Kidney (tissue), 13 donors: ENCODE measurements at regions not wholly inside any gene's neighbourhood (a gene's known extent, or its start where the extent isn't known, plus 50 kb on each side); places are given as distances from the start of the nearest gene placed in this dataset.
"Not testable (repeated sequence)": the region's sequence is repeated elsewhere in the genome, so short reads cannot be mapped to it uniquely, and the experiment has no call there.

Source experiments
- DNase-seq, 5 donors: peaks; one replicate each; pipeline ENCODE4 v3.0.0-alpha.2; 2013 to 2020
- FAIRE-seq: peaks from 2 replicates; lab custom pipeline; 2012; peaks lifted over from hg19 to GRCh38; lab: Jason Lieb, UNC
- H3K27ac ChIP-seq, 2 donors: one replicate each; pipeline ENCODE4 v1.7.0; 2013; ENCODE audit warnings: low read depth in 2 of 2, low read length in 2 of 2, inconsistent platforms in 1 of 2
- H3K27me3 ChIP-seq: one replicate; pipeline ENCODE4 v1.7.1; 2013; ENCODE audit warnings: low read length, inconsistent platforms; ENCODE audit not compliant: control insufficient read depth, insufficient read depth
- H3K36me3 ChIP-seq, 3 donors: one replicate each; pipeline versions ENCODE4 v1.7.0 to v1.7.1; 2013; ENCODE audit warnings: low read length in 3 of 3, control low read depth in 1 of 3, inconsistent platforms in 1 of 3; ENCODE audit not compliant: insufficient read depth in 3 of 3, control insufficient read depth in 2 of 3
- H3K4me1 ChIP-seq, 3 donors: one replicate each; pipeline versions ENCODE4 v1.7.0 to v1.7.1; 2013; ENCODE audit warnings: low read length in 3 of 3, inconsistent platforms in 1 of 3, low read depth in 1 of 3; ENCODE audit not compliant: control insufficient read depth in 2 of 3, insufficient read depth in 2 of 3
- H3K4me3 ChIP-seq, 3 donors: one replicate each; pipeline versions ENCODE4 v1.7.0 to v1.8.1; 2013; ENCODE audit warnings: low read length in 3 of 3, control low read depth in 1 of 3, inconsistent platforms in 1 of 3
- H3K9ac ChIP-seq, 3 donors: one replicate each; pipeline versions ENCODE4 v1.7.0 to v1.7.1; 2013; ENCODE audit warnings: low read length in 3 of 3, control low read depth in 1 of 3, inconsistent platforms in 1 of 3
- H3K9me3 ChIP-seq, 3 donors: one replicate each; pipeline versions ENCODE4 v1.7.0 to v1.7.1; 2013; ENCODE audit warnings: low read length in 3 of 3, control low read depth in 1 of 3, inconsistent platforms in 1 of 3; ENCODE audit not compliant: control insufficient read depth in 2 of 3, insufficient read depth in 1 of 3
- CTCF ChIP-seq: IDR thresholded peaks from 3 replicates; pipeline ENCODE4 v1.5.1; 2012; ENCODE audit warnings: mild to moderate bottlenecking, moderate library complexity, borderline replicate concordance; ENCODE audit not compliant: insufficient read depth; ENCODE audit errors: extremely low read depth
- intact Hi-C: fragments of 100-400 bp; cut with DNase I; formaldehyde crosslinking; loops from one replicate; pipeline ENCODE4 v1.11.1; 2022
- donor health status: control.
- donor health status: control.
- donor health status: control.
- donor health status: control.
- donor health status: control.
- donor health status: DM: yes; HTN: yes; CAD: no.
- donor health status: Normal renal cell carcinoma (clear cell type).

DNA sequence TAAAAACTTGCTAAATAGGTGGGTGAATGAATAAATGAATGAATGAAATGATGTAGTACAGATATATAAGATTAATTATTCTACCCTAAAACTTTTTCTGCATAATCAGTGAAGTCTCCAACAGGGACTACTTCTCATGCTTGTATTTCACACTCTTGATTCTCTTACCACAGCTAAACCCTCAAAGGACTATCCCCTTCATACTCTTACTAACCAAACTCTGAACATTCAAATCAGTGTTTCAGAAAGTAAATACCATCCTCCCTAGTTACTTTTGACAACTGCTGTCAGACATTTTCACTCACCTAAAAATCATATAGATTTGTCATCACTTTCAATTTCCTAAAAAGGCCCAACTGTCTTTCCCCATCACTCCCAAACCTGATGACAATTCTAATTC is 234.3 kb upstream of the HHIP start:
- Histone ChIP-seq H3K27ac (no peak overlapping the region), H3K4me3 (no peak overlapping the region), H3K27me3 (no peaks in the 10 kb centered on the region), H3K9me3 (no peaks in the 10 kb centered on the region), H3K9ac (no peak overlapping the region), H3K36me3 (no peaks in the 10 kb centered on the region), H3K4me1 (no peaks in the 10 kb centered on the region)
- intact Hi-C loops, result no loop called here
- FAIRE-seq (no peak), DNase-seq (no peak)
- TF ChIP-seq CTCF, result no peak

DNA sequence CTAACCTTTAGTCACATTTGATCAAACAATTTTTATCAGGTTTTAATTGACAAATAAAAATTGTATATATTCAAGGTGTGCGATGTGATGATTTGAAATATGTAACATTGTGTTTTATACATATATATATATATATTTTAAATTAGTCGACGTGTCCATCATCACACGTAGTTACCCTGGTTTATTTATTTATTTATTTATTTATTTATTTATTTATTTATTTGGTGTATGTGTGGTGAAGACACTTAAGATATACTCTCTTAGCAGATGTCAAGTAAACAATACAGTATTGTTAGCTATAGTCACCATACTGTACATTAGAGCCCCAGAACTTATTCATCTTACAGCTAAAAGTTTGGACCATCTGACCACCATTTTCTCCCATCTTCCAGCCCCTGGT is 224.9 kb upstream of the HHIP start:
- Histone ChIP-seq H3K36me3 (no peaks in the 10 kb centered on the region), H3K4me1 (peaks cover 0 to 5% (median 0%) of the 10 kb centered on the region in 3 donors), H3K27ac (no peak overlapping the region), H3K9ac (no peak overlapping the region), H3K27me3 (no peaks in the 10 kb centered on the region), H3K9me3 (no peaks in the 10 kb centered on the region), H3K4me3 (no peak overlapping the region)
- no peak for DNase-seq
- no peak for FAIRE-seq
- no peak for TF ChIP-seq CTCF
- intact Hi-C loops, result no loop called here

DNA sequence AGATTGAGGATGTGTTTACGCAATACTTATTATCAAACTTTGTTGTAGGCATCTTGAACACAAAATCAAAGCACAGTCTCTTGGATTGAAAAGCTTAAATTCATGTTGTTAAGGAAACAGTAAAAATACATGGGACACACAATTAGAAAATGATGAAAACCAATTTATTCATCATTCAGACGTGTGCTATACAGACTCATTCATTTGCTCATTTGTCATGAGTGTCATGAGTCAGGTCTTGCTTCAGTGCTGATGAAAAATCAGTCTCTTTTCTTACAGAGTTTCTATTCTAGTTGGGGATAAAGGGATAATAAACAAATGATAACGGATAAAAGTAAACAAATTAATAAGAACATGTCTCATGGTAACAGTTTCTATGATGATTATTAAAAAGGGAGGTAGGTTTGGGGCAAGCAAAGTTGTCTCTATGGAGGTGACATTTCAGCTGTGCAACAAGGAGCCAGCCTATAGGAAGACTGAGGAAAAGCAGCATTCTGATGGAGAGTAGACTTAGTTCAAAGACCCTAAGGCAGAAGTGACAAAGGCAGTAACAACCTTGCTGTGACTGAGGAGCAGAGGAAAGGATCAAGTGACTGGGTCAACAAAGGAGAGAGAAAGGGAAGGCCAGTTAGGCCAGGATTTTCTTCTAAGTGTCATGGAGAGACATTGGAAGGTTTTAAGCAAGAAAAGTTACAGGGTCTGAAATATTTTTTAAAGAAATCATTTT is 224.0 kb upstream of the HHIP start:
- H3K27me3 ChIP-seq, result no peaks in the 10 kb centered on the region
- no peak for FAIRE-seq
- H3K4me1 ChIP-seq, result peaks cover 0 to 5% (median 0%) of the 10 kb centered on the region in 3 donors
- no peak overlapping the region for H3K9ac ChIP-seq
- H3K4me3 ChIP-seq, result no peak overlapping the region
- H3K27ac ChIP-seq, result no peak overlapping the region
- no peaks in the 10 kb centered on the region for H3K9me3 ChIP-seq
- no peak for TF ChIP-seq CTCF
- intact Hi-C loops, result no loop called here
- no peaks in the 10 kb centered on the region for H3K36me3 ChIP-seq
- DNase-seq, result peak in 2 of 5 donors; percentile 5 to 29

GRCh38 chr4:144423930-144424329 is 222.0 kb upstream of the HHIP start:
- peaks cover 0 to 5% (median 0%) of the 10 kb centered on the region in 3 donors for H3K4me1 ChIP-seq
- TF ChIP-seq CTCF, result no peak
- no peak overlapping the region for H3K9ac ChIP-seq
- H3K4me3 ChIP-seq, result no peak overlapping the region
- no peak overlapping the region for H3K27ac ChIP-seq
- DNase-seq, result no peak
- no peaks in the 10 kb centered on the region for H3K36me3 ChIP-seq
- no peak for FAIRE-seq
- no peaks in the 10 kb centered on the region for H3K27me3 ChIP-seq
- intact Hi-C loops, result no loop called here
- no peaks in the 10 kb centered on the region for H3K9me3 ChIP-seq

DNA sequence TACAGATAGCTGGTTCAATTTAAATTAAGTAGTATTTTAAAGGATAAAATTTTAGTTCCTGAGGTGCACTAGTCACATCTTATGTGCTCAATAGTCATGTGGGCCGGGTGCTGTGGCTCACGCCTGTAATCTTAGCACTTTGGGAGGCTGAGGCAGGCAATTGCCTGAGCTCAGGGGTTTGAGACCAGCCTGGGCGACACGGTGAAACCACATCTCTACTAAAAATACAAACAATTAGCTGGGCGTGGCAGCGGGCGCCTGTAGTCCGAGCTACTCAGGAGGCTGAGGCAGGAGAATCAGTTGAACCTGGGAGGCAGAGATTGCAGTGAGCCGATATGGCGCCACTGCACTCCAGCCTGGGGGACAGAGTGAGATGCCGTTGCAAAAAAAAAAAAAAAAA is 219.9 kb upstream of the HHIP start:
- H3K9me3 ChIP-seq, FAIRE-seq, DNase-seq, intact Hi-C loops, H3K27ac ChIP-seq, H3K4me1 ChIP-seq, H3K36me3 ChIP-seq, H3K27me3 ChIP-seq, H3K4me3 ChIP-seq, H3K9ac ChIP-seq: not testable (repeated sequence)
